Testis (tissue), 2 donors: ENCODE measurements at regions not wholly inside any gene's neighbourhood (a gene's known extent, or its start where the extent isn't known, plus 50 kb on each side); places are given as distances from the start of the nearest gene placed in this dataset.
A peak's percentile ranks its signal among the peaks of the same experiment; 100 is the strongest.

Experiments
- DNase-seq: peaks from one replicate; pipeline ENCODE4 v3.0.0-alpha.2; 2019
- H3K27ac ChIP-seq, 2 donors: fragments of 200-600 bp; sonication (generic); one replicate each; pipeline ENCODE4 v1.5.1; 2019
- H3K27me3 ChIP-seq: fragments of 200-600 bp; sonication (generic); one replicate; pipeline ENCODE4 v1.5.1; 2019
- H3K36me3 ChIP-seq: fragments of 200-600 bp; sonication (generic); one replicate; pipeline ENCODE4 v1.5.1; 2017; ENCODE audit warnings: low read depth; ENCODE audit errors: missing control alignments
- H3K4me1 ChIP-seq: fragments of 200-600 bp; sonication (generic); one replicate; pipeline ENCODE4 v1.5.1; 2019
- H3K4me3 ChIP-seq, 2 donors: fragments of 200-600 bp; sonication (generic); one replicate each; pipeline ENCODE4 v1.5.1; 2017 to 2019
- H3K9me3 ChIP-seq: fragments of 200-600 bp; sonication (generic); one replicate; pipeline ENCODE4 v1.5.1; 2017
- POLR2A ChIP-seq: fragments of 450-650 bp; IDR thresholded peaks from one replicate; pipeline ENCODE4 v1.6.1; 2017; ENCODE audit warnings: antibody characterized with exemption, mild to moderate bottlenecking, moderate library complexity
- WGBS, 2 donors: methylation state at CpG; one replicate each; pipeline ENCODE4 v1.1.5; 2018; 5-methylcytosine and 5-hydroxymethylcytosine counted together
- intact Hi-C: fragments of 100-400 bp; cut with DNase I; formaldehyde crosslinking; loops from one replicate; pipeline ENCODE4 v1.15.1; 2023; ENCODE audit warnings: low total_unique reads
- TF ChIP-seq, protein P1 (sequence below), 3 experiments: fragments of 450-650 bp in 2 of 3; fragments of 200-600 bp in 1 of 3; sonication (generic) in 1 of 3; IDR thresholded peaks; one replicate each; pipeline ENCODE4 v1.5.1; 2016 to 2019; ENCODE audit warnings: antibody characterized with exemption in 3 of 3, mild to moderate bottlenecking in 2 of 3, moderate library complexity in 1 of 3

DNA sequence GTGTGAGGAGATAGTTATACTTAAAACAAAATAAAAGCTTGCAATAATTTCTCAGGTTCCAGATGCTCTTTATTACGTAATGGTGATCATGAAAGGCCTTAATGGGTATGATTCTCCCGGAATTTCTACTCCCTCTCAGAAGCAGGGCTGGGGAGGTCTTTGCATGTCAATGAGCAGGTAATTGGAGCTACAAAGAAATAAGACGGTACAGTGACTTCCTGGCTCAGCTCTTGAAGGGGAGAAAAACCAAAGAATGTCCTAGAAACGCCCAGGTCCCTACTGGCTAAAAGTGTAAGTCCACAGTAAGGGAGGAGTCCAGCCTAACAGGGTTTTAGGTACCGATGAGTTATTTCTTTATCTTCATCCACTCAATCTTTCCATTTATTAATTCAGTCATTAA, 390.9 kb downstream of the TMEM114 start:
- WGBS, 2 donors, result 58 to 59% methylated on average over 5 of the region's 5 CpGs
- DNase-seq, result no peak

DNA sequence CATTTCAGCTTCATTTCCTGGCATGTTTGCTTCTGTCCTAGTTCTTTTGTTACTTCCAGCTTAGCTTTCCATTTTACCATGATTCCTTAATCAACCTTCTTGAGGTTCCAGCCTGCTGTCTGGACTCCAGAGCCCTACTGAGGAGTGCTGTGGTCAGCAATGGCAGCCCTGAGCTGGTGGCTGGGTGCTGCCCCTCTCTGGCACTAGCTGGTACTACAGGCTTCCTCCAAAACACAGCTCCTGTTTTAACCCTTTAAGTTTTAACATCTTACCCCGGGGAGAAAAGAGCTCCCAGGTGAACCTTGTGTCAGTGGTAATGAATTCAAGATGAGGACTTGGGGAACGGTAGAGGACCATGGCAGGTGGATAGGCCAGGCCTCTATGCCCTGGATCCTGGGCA, 395.5 kb downstream of the TMEM114 start:
- WGBS, 2 donors, result 42 to 45% methylated on average over 2 of the region's 2 CpGs
- intact Hi-C loops, result no loop called here
- H3K27me3 ChIP-seq, result no peaks in the 10 kb centered on the region

More for the DNA sequence above, 390.9 kb downstream of the TMEM114 start:
- no peaks in the 10 kb centered on the region for H3K9me3 ChIP-seq
- no peak for TF ChIP-seq POLR2A
- TF ChIP-seq, protein P1, sequence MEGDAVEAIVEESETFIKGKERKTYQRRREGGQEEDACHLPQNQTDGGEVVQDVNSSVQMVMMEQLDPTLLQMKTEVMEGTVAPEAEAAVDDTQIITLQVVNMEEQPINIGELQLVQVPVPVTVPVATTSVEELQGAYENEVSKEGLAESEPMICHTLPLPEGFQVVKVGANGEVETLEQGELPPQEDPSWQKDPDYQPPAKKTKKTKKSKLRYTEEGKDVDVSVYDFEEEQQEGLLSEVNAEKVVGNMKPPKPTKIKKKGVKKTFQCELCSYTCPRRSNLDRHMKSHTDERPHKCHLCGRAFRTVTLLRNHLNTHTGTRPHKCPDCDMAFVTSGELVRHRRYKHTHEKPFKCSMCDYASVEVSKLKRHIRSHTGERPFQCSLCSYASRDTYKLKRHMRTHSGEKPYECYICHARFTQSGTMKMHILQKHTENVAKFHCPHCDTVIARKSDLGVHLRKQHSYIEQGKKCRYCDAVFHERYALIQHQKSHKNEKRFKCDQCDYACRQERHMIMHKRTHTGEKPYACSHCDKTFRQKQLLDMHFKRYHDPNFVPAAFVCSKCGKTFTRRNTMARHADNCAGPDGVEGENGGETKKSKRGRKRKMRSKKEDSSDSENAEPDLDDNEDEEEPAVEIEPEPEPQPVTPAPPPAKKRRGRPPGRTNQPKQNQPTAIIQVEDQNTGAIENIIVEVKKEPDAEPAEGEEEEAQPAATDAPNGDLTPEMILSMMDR (IDR thresholded peaks at IDR 0.05), result no peak
- H3K4me3 ChIP-seq, result no peak overlapping the region
- no peaks in the 10 kb centered on the region for H3K27me3 ChIP-seq
- no peak overlapping the region for H3K27ac ChIP-seq
- no peaks in the 10 kb centered on the region for H3K36me3 ChIP-seq
- intact Hi-C loops, result no loop called here
- H3K4me1 ChIP-seq, result no peaks in the 10 kb centered on the region

DNA sequence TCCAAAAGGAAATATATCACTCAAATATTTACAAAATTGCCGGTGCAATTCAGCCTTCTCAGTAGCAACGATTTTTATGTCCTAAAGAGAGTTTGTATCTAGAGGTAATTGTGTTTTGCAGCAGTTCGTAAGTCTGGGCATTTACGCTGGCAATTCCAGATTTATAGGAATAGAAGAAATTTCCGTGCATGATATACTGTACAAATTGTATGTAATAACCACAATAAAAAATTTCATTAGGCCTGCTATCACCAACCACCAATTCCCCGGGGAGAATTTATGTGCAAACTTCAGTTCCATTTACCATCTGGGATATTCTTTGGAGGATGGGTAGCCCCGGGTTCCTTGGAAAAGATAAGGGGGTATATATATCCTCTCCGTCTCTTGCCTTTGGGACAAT, 401.5 kb downstream of the TMEM114 start:
- Histone ChIP-seq H3K36me3 (no peaks in the 10 kb centered on the region), H3K4me1 (no peaks in the 10 kb centered on the region), H3K9me3 (no peaks in the 10 kb centered on the region), H3K4me3 (no peak overlapping the region), H3K27ac (no peak overlapping the region), H3K27me3 (no peaks in the 10 kb centered on the region)
- TF ChIP-seq, protein P1 (IDR thresholded peaks at IDR 0.05), result no peak
- TF ChIP-seq POLR2A, result no peak
- WGBS, 2 donors, result 80% methylated on average over 8 of the region's 8 CpGs
- intact Hi-C loops, result no loop called here
- no peak for DNase-seq

More for the DNA sequence above, 395.5 kb downstream of the TMEM114 start:
- no peaks in the 10 kb centered on the region for H3K9me3 ChIP-seq
- H3K4me3 ChIP-seq, result no peak overlapping the region
- H3K36me3 ChIP-seq, result no peaks in the 10 kb centered on the region
- no peak overlapping the region for H3K27ac ChIP-seq
- DNase-seq, result no peak
- no peak for TF ChIP-seq POLR2A
- TF ChIP-seq, protein P1 (IDR thresholded peaks at IDR 0.05), result peak in 1 of 3 experiments; percentile 25
- no peaks in the 10 kb centered on the region for H3K4me1 ChIP-seq

DNA sequence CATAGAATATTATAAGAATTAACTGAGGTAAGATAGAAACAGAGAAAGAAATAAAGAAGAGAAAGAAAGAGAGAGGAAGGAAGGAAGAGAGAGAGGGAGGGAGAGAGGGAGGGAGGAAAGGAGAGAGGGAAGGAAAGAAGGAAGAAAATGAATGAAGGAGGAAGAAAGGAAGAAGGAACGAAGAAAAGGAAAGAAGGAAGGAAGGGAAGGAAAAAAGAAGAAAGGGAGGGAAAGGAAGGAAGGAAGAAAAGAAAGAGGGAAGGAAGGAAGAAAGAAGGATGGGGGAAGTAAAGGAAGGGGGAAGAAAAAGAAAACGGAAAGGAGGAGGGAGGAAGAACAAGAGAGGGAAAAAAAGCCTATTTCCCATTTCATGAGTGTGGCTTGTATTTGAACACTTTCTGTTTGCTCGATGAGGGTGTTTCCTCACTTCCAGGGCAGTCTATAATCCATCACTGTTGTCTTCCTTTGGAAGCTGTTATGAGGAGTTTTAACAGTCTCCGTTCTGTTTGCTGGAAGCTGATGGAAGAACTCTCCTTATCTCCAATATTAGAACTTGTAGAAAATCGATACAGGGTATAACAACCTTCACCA, 402.4 kb downstream of the TMEM114 start:
- WGBS, 2 donors, result 82 to 83% methylated on average over 5 of the region's 5 CpGs
- Histone ChIP-seq H3K36me3 (no peaks in the 10 kb centered on the region), H3K9me3 (no peaks in the 10 kb centered on the region), H3K4me3 (no peak overlapping the region), H3K4me1 (no peaks in the 10 kb centered on the region), H3K27me3 (no peaks in the 10 kb centered on the region), H3K27ac (no peak overlapping the region)
- TF ChIP-seq, protein P1 (IDR thresholded peaks at IDR 0.05), result no peak
- no peak for TF ChIP-seq POLR2A
- DNase-seq, result no peak
- intact Hi-C loops, result no loop called here

DNA sequence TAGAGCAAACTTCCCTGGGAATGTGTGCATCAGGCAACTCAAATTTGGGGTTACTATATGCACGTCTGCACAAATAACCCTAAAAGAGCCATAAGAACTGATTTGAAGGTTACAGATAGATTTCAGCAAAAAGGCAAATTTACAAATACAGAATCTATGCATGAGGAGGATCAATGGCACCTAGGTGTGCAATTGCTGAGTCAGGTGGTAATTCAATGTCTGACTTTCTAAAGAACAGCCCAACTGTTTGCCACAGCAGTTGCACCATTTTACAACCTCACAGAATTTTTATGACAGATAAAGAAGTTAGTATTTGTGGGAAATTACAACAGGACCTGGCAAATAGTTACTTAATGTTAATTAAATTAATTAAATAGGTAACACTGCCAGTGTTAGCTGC, 405.5 kb downstream of the TMEM114 start:
- 84 to 87% methylated on average over 1 of the region's 1 CpG for WGBS, 2 donors
- Histone ChIP-seq H3K27me3 (no peaks in the 10 kb centered on the region), H3K4me3 (no peak overlapping the region), H3K9me3 (no peaks in the 10 kb centered on the region), H3K36me3 (no peaks in the 10 kb centered on the region), H3K27ac (no peak overlapping the region), H3K4me1 (no peaks in the 10 kb centered on the region)
- DNase-seq, result no peak
- TF ChIP-seq, protein P1 (IDR thresholded peaks at IDR 0.05), result no peak
- TF ChIP-seq POLR2A, result no peak
- intact Hi-C loops, result no loop called here
